HUES6 (cell line): ENCODE measurements at regions not wholly inside any gene's neighbourhood (a gene's known extent, or its start where the extent isn't known, plus 50 kb on each side); places are given as distances from the start of the nearest gene placed in this dataset.
"Not testable (repeated sequence)": the region's sequence is repeated elsewhere in the genome, so short reads cannot be mapped to it uniquely, and the experiment has no call there.

Experiments used
- H3K27ac ChIP-seq: 2 replicates; pipeline ENCODE4 v1.7.0; 2013; ENCODE audit warnings: low read depth, mild to moderate bottlenecking, low read length, inconsistent platforms
- H3K27me3 ChIP-seq: 2 replicates; pipeline ENCODE4 v1.6.1; 2013; ENCODE audit warnings: low read length; ENCODE audit not compliant: control insufficient read depth, insufficient read depth
- H3K36me3 ChIP-seq: 2 replicates; pipeline ENCODE4 v1.6.1; 2013; ENCODE audit warnings: low read length; ENCODE audit not compliant: control insufficient read depth, insufficient read depth
- H3K4me1 ChIP-seq: 2 replicates; pipeline ENCODE4 v1.6.1; 2013; ENCODE audit warnings: low read length; ENCODE audit not compliant: control insufficient read depth, insufficient read depth
- H3K4me3 ChIP-seq: 2 replicates; pipeline ENCODE4 v1.5.1; 2013; ENCODE audit warnings: low read depth, low read length
- H3K9ac ChIP-seq: one replicate; pipeline ENCODE4 v1.6.1; 2013; ENCODE audit warnings: mild to moderate bottlenecking, low read length
- H3K9me3 ChIP-seq: 2 replicates; pipeline ENCODE4 v1.6.1; 2013; ENCODE audit warnings: low read depth, low read length; ENCODE audit not compliant: control insufficient read depth, insufficient read depth

GRCh38 chr6:14384175-14384949 lies 266.8 kb downstream of the CD83 start:
- peaks cover 64% of the 10 kb centered on the region for H3K4me1 ChIP-seq
- H3K9me3 ChIP-seq, result no peaks in the 10 kb centered on the region
- peak overlapping the region; percentile 23 for H3K9ac ChIP-seq
- no peak overlapping the region; the same call in 1 of the 2 replicates for H3K27ac ChIP-seq
- H3K36me3 ChIP-seq, result no peaks in the 10 kb centered on the region
- H3K4me3 ChIP-seq, result no peak overlapping the region
- H3K27me3 ChIP-seq, result no peaks in the 10 kb centered on the region

- Histone ChIP-seq H3K4me1 (peaks cover 46% of the 10 kb centered on the region), H3K4me3 (no peak overlapping the region), H3K27me3 (no peaks in the 10 kb centered on the region), H3K9ac (no peak overlapping the region), H3K9me3 (no peaks in the 10 kb centered on the region), H3K27ac (no peak overlapping the region), H3K36me3 (no peaks in the 10 kb centered on the region)
Measured at GRCh38 chr6:14386263-14386662, 268.7 kb downstream of the CD83 start.

- no peaks in the 10 kb centered on the region for H3K9me3 ChIP-seq
- no peaks in the 10 kb centered on the region for H3K36me3 ChIP-seq
- H3K4me3 ChIP-seq, result no peak overlapping the region
- H3K27ac ChIP-seq, result no peak overlapping the region
- no peaks in the 10 kb centered on the region for H3K27me3 ChIP-seq
- no peak overlapping the region for H3K9ac ChIP-seq
- peaks cover 42% of the 10 kb centered on the region for H3K4me1 ChIP-seq
Measured at GRCh38 chr6:14386668-14387067, 269.1 kb downstream of the CD83 start.

- Histone ChIP-seq H3K27ac (no peak overlapping the region), H3K4me3 (no peak overlapping the region), H3K9ac (no peak overlapping the region), H3K9me3 (no peaks in the 10 kb centered on the region), H3K27me3 (no peaks in the 10 kb centered on the region), H3K4me1 (peaks cover 24% of the 10 kb centered on the region), H3K36me3 (no peaks in the 10 kb centered on the region)
Measured at GRCh38 chr6:14388371-14388770, 270.8 kb downstream of the CD83 start.

GRCh38 chr6:14389776-14390175 lies 272.2 kb downstream of the CD83 start:
- not testable (repeated sequence) for H3K9ac ChIP-seq, H3K4me3 ChIP-seq, H3K27me3 ChIP-seq, H3K27ac ChIP-seq, H3K9me3 ChIP-seq, H3K36me3 ChIP-seq
- peaks cover 12% of the 10 kb centered on the region for H3K4me1 ChIP-seq

GRCh38 chr6:14390805-14391204 lies 273.2 kb downstream of the CD83 start:
- Histone ChIP-seq H3K27me3 (no peaks in the 10 kb centered on the region), H3K36me3 (no peaks in the 10 kb centered on the region), H3K4me3 (no peak overlapping the region), H3K27ac (no peak overlapping the region), H3K9ac (no peak overlapping the region), H3K9me3 (no peaks in the 10 kb centered on the region), H3K4me1 (peaks cover 12% of the 10 kb centered on the region)

- peaks cover 10% of the 10 kb centered on the region for H3K9me3 ChIP-seq
- H3K27ac ChIP-seq, result no peak overlapping the region
- no peaks in the 10 kb centered on the region for H3K27me3 ChIP-seq
- H3K4me1 ChIP-seq, result peaks cover 9% of the 10 kb centered on the region
- H3K9ac ChIP-seq, result no peak overlapping the region
- no peaks in the 10 kb centered on the region for H3K36me3 ChIP-seq
- no peak overlapping the region for H3K4me3 ChIP-seq
Measured at GRCh38 chr6:14393910-14394309, 276.3 kb downstream of the CD83 start.

GRCh38 chr6:14396392-14396791 lies 278.8 kb downstream of the CD83 start:
- Histone ChIP-seq H3K4me1 (0 out of 2 replicates have a peak, but pooled peaks cover 4% of the 10 kb centered on the region), H3K9me3 (peaks cover 35% of the 10 kb centered on the region), H3K27ac (no peak overlapping the region), H3K27me3 (no peaks in the 10 kb centered on the region), H3K36me3 (peaks cover 8% of the 10 kb centered on the region), H3K9ac (no peak overlapping the region), H3K4me3 (no peak overlapping the region)

- Histone ChIP-seq H3K36me3 (peaks cover 8% of the 10 kb centered on the region), H3K27me3 (no peaks in the 10 kb centered on the region), H3K9ac (no peak overlapping the region), H3K4me1 (0 out of 2 replicates have a peak, but pooled peaks cover 4% of the 10 kb centered on the region), H3K4me3 (no peak overlapping the region), H3K27ac (no peak overlapping the region), H3K9me3 (peaks cover 41% of the 10 kb centered on the region)
Measured at GRCh38 chr6:14396826-14397517, 279.4 kb downstream of the CD83 start.

- Histone ChIP-seq H3K27ac (no peak overlapping the region), H3K9ac (no peak overlapping the region), H3K4me1 (0 out of 2 replicates have a peak, but pooled peaks cover 4% of the 10 kb centered on the region), H3K9me3 (peaks cover 41% of the 10 kb centered on the region), H3K36me3 (peaks cover 8% of the 10 kb centered on the region), H3K4me3 (no peak overlapping the region), H3K27me3 (no peaks in the 10 kb centered on the region)
Measured at GRCh38 chr6:14397518-14397901, 279.9 kb downstream of the CD83 start.

GRCh38 chr6:14398953-14399352 lies 281.4 kb downstream of the CD83 start:
- Histone ChIP-seq H3K4me3 (no peak overlapping the region), H3K27me3 (no peaks in the 10 kb centered on the region), H3K27ac (no peak overlapping the region), H3K9ac (no peak overlapping the region), H3K9me3 (peaks cover 50% of the 10 kb centered on the region), H3K36me3 (peaks cover 8% of the 10 kb centered on the region), H3K4me1 (0 out of 2 replicates have a peak, but pooled peaks cover 4% of the 10 kb centered on the region)
